Panc1 (cell line): ENCODE measurements at regions not wholly inside any gene's neighbourhood (a gene's known extent, or its start where the extent isn't known, plus 50 kb on each side); places are given as distances from the start of the nearest gene placed in this dataset.
A peak's percentile ranks its signal among the peaks of the same experiment; 100 is the strongest.

Source experiments
- ATAC-seq: fragments of 200-7000 bp; cut with Tn5 transposase; 2 replicates; pipeline ENCODE4 v1.9.1; 2020; ENCODE audit warnings: mild to moderate bottlenecking, moderate library complexity
- BruUV-seq: library from RNA; stranded (reverse); fragments of 400-500 nt; replicated peaks from 2 replicates; lab custom pipeline; 2021; lab: Mats Ljungman, UMichigan
- CTCF ChIA-PET: fragments of 300-600 bp; sonication (Branson Sonifier 250); formaldehyde crosslinking; loops from one replicate; lab custom pipeline; 2022; ENCODE audit warnings: antibody characterized with exemption; lab: Charles Lee
- POLR2A ChIA-PET: fragments of 300-600 bp; sonication (Branson Sonifier 250); formaldehyde crosslinking; loops from one replicate; lab custom pipeline; 2022; ENCODE audit warnings: antibody characterized with exemption; lab: Charles Lee
- DNase-seq: peaks from one replicate; pipeline ENCODE4 v3.0.0-alpha.2; 2010; ENCODE audit warnings: low read depth, low spot score
- H3K27ac ChIP-seq: 2 replicates; pipeline ENCODE4 v1.5.1; 2011; ENCODE audit warnings: mild to moderate bottlenecking, low read length, inconsistent platforms
- H3K27me3 ChIP-seq: fragments of 200-500 bp; sonication (Bioruptor generic); 2 replicates; pipeline ENCODE4 v1.6.0; 2014; ENCODE audit warnings: low read length, inconsistent platforms; ENCODE audit not compliant: control insufficient read depth, insufficient read depth
- H3K36me3 ChIP-seq: fragments of 200-500 bp; sonication (Bioruptor generic); 2 replicates; pipeline ENCODE4 v1.5.1; 2014; ENCODE audit warnings: inconsistent platforms, mild to moderate bottlenecking, low read length, moderate library complexity; ENCODE audit not compliant: control insufficient read depth, insufficient read depth
- H3K4me1 ChIP-seq: 2 replicates; pipeline ENCODE4 v1.5.1; 2011; ENCODE audit warnings: inconsistent platforms, mild to moderate bottlenecking, low read length, moderate library complexity; ENCODE audit not compliant: control insufficient read depth, insufficient read depth
- H3K4me3 ChIP-seq, 2 experiments: 2 replicates each; pipeline ENCODE4 v1.5.1; 2011 to 2012; ENCODE audit warnings: low read depth in 2 of 2, low read length in 2 of 2, mild to moderate bottlenecking in 2 of 2, inconsistent platforms in 1 of 2, moderate library complexity in 1 of 2
- H3K9me3 ChIP-seq: fragments of 200-500 bp; sonication (Bioruptor generic); 2 replicates; pipeline ENCODE4 v1.5.1; 2014; ENCODE audit warnings: low read depth, mild to moderate bottlenecking, inconsistent platforms, low read length, moderate library complexity; ENCODE audit not compliant: control insufficient read depth, insufficient read depth
- CTCF ChIP-seq: fragments of 450-650 bp; IDR thresholded peaks from 2 replicates; pipeline ENCODE4 v1.5.1; 2017; ENCODE audit warnings: mild to moderate bottlenecking
- POLR2AphosphoS5 ChIP-seq: IDR thresholded peaks from 2 replicates; pipeline ENCODE4 v1.6.1; 2012; ENCODE audit warnings: mild to moderate bottlenecking, low read depth, low read length, moderate library complexity
- REST ChIP-seq, 2 experiments: IDR thresholded peaks; 2 replicates each; pipeline ENCODE4 v1.6.1; 2011 to 2012; ENCODE audit warnings: low read depth in 2 of 2, control low read depth in 1 of 2, low read length in 1 of 2, mild to moderate bottlenecking in 1 of 2, moderate library complexity in 1 of 2; ENCODE audit not compliant: insufficient read depth in 1 of 2
- SIN3A ChIP-seq: IDR thresholded peaks from 2 replicates; pipeline ENCODE4 v1.6.1; 2012; ENCODE audit warnings: low read depth, mild to moderate bottlenecking, low read length, moderate library complexity, borderline replicate concordance; ENCODE audit not compliant: insufficient read depth
- TCF7L2 ChIP-seq: IDR thresholded peaks from 2 replicates; pipeline ENCODE4 v1.6.1; 2011; ENCODE audit warnings: mild to moderate bottlenecking, low read depth, low read length, inconsistent platforms
- in situ Hi-C: cut with HindIII; loops from 2 replicates; pipeline ENCODE4 v1.10.0; 2016; ENCODE audit warnings: low sequenced_read_pairs, low pct_unique_long_range_greater_than_20kb
- intact Hi-C: fragments of 100-400 bp; cut with micrococcal nuclease; formaldehyde crosslinking; loops from one replicate; pipeline ENCODE4 v1.10.0; 2022; ENCODE audit not compliant: unreplicated experiment

- ChIA-PET POLR2A (no interaction called here), CTCF (interaction anchor here (0.6 kb wide), 1 partner anchor 797 kb away, joined by 4 read pairs; no protein-coding TSS in a partner anchor)
- BruUV-seq, result no TSS peak
- no peaks in the 10 kb centered on the region for H3K27me3 ChIP-seq
- H3K9me3 ChIP-seq, result no peaks in the 10 kb centered on the region
- peaks cover 16% of the 10 kb centered on the region; the same call in 1 of the 2 replicates for H3K4me1 ChIP-seq
- H3K36me3 ChIP-seq, result no peaks in the 10 kb centered on the region
- ATAC-seq (peak; percentile 88), DNase-seq (no peak)
- no peak overlapping the region for H3K4me3 ChIP-seq
- in situ Hi-C loops (no loop called here), intact Hi-C loops (loop anchor here (2.0 to 10.0 kb wide), 4 partner anchors 444 to 1152 kb away; partner anchors contain the start of gene DNAH7)
- H3K27ac ChIP-seq, result peak overlapping the region; percentile 48; the same call in 1 of the 2 replicates
- TF ChIP-seq POLR2AphosphoS5 (no peak), SIN3A (no peak), CTCF (no peak), TCF7L2 (no peak), REST (IDR thresholded peaks at IDR 0.05; ENCODE audit: insufficient read depth in 1 of 2, low read depth in 2 of 2, low read length in 1 of 2) (no peak)
Measured at GRCh38 chr2:195319112-195319460, 337.9 kb upstream of the SLC39A10 start.

- DNase-seq (no peak), ATAC-seq (peak; percentile 72)
- ChIA-PET POLR2A (no interaction called here), CTCF (interaction anchor here (0.6 kb wide), 2 partner anchors 764 to 797 kb away, joined by 3 to 4 read pairs; no protein-coding TSS in a partner anchor)
- intact Hi-C loops (loop anchor here (2.0 to 10.0 kb wide), 4 partner anchors 444 to 1152 kb away; partner anchors contain the start of gene DNAH7), in situ Hi-C loops (no loop called here)
- H3K9me3 ChIP-seq, result no peaks in the 10 kb centered on the region
- H3K36me3 ChIP-seq, result no peaks in the 10 kb centered on the region
- peak overlapping the region; percentile 48; the same call in 1 of the 2 replicates for H3K27ac ChIP-seq
- H3K4me3 ChIP-seq, result no peak overlapping the region
- H3K27me3 ChIP-seq, result no peaks in the 10 kb centered on the region
- peaks cover 16% of the 10 kb centered on the region; the same call in 1 of the 2 replicates for H3K4me1 ChIP-seq
- BruUV-seq, result no TSS peak
- TF ChIP-seq REST (IDR thresholded peaks at IDR 0.05; ENCODE audit: insufficient read depth in 1 of 2, low read depth in 2 of 2, low read length in 1 of 2) (no peak), SIN3A (no peak), TCF7L2 (no peak), CTCF (peak; percentile 69; the same call in 1 of the 2 replicates), POLR2AphosphoS5 (no peak)
Measured at GRCh38 chr2:195318440-195319111, 338.4 kb upstream of the SLC39A10 start.
